ENCODE measurements at regions not wholly inside any gene's neighbourhood (a gene's known extent, or its start where the extent isn't known, plus 50 kb on each side); places are given as distances from the start of the nearest gene placed in this dataset.
"Not testable (repeated sequence)": the region's sequence is repeated elsewhere in the genome, so short reads cannot be mapped to it uniquely, and the experiment has no call there.

DNA sequence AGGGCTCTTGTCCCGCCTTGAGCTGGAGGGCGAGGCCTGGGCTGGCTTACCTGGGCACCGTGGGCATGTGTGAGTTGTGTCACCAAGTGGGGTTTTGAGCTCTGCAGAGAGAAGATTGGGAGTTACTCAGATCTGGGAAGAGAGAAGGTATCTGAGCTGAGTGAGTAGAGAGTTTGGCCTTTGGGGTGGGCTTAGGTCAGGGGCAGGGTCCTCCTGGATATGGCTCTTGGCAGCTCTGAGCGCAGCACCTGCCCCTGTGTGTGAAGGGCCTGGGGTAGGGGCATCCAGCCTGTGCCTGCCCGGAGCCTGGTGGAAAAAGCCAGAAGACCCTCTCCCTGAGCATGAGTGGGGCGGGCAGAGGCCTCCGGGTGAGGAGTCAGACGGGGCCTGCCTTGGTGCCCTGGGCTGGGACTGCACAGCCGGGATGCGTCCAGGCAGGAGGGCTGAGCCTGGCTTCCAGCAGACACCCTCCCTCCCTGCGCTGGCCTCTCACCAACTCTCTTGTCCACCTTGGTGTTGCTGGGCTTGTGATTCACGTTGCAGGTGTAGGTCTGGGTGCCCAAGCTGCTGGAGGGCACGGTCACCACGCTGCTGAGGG lies 244.3 kb downstream of the TMEM121 start:
- TF ChIP-seq ZFP3 (CRISPR knock-in tag; IDR thresholded peaks at IDR 0.05); ZNF565 (CRISPR knock-in tag; conservative IDR thresholded peaks at IDR 0.05; ENCODE audit: low read depth): not testable (repeated sequence)
